HuH-7 (cell line): ENCODE measurements at regions not wholly inside any gene's neighbourhood (a gene's known extent, or its start where the extent isn't known, plus 50 kb on each side); places are given as distances from the start of the nearest gene placed in this dataset.

Experiments used
- DNase-seq: peaks from one replicate; pipeline ENCODE4 v3.0.0; 2011; ENCODE audit warnings: low spot score

DNA sequence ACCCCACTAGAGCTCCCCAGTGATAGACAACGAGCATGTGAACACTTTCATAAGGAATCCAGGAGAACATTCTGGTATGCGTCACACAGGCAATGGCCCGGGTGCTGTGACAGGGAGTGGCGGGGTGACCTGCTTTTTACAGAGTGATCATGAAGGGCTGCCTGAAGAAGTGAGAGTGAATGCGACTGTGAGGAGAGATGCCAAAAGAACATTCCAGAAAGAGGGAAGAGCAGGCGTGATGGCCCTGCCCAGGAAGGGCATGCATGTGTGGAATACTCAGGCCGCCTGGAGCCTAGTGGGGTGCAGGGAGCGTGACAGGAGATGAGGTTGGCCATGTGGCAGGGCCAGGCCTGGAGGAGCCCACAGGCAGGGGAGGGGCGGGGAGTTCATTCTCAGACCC lies 53.8 kb downstream of the FZD10 start:
- no peak for DNase-seq

GRCh38 chr12:130218682-130219081 lies 56.4 kb downstream of the FZD10 start:
- DNase-seq = no peak

DNA sequence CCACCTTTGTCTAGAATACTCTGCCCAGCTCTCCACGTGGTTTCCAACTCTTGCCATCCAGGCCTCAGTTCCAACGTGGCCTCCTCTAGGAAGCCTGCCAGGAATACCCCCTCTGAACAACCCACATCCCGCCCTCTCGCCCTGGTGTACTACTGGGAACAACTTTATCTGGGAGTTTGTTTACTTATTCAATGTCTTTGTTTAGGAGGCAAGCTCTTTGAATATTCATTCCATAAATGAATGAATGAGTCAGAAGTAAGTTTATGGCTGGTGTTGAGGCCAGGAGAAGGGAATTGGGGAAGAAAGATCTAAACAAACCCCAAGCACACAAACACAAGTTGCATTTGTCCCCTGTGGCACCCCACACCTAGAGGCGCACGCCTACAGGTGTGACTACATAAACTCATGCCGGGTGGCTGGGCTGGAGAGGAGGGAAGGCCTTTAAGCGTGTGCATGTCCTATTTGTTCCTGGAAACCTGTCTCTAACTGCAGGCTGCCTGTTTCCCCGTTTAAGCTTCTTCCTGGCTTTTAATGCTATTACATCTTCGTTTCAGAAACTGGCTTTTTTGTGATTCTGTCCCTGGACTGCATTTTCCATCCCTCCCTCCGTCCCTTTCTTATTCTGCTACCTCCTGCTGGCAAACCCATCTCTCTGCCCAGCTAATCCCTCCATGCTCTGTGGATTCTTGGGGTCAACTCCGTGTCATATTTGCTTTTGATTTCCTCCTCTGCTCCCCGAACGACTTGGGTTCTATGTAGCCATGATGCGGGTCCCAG lies 57.9 kb downstream of the FZD10 start:
- no peak for DNase-seq

- no peak for DNase-seq
Observed at GRCh38 chr12:130220706-130221100, 58.4 kb downstream of the FZD10 start.

- no peak for DNase-seq
Observed at GRCh38 chr12:130222519-130223218, 60.4 kb downstream of the FZD10 start.

- DNase-seq = no peak
Observed at GRCh38 chr12:130223767-130224244, 61.5 kb downstream of the FZD10 start.

- no peak for DNase-seq
Observed at GRCh38 chr12:130224613-130225012, 62.3 kb downstream of the FZD10 start.

GRCh38 chr12:130225347-130225746 lies 63.1 kb downstream of the FZD10 start:
- DNase-seq = no peak

DNA sequence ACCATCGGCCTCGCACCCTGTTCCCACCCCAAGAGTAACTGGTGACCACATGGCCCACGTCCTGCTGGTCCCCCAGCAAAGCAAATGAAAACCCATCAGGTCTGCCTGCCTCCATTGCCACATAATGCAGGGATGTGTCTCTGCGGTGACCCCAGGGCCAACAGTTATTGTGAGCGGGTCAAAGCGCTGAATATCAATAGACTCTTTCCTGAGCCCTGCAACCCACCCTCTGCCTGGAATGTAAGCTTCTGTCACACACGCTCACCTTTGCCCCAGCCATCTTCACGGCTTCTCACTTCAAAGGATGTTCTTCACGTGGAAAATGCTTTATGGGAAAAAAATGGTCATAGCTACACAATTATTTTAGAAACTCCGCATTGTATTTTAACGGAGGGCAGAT lies 63.9 kb downstream of the FZD10 start:
- no peak for DNase-seq

- no peak for DNase-seq
Observed at GRCh38 chr12:130226771-130227170, 64.5 kb downstream of the FZD10 start.

GRCh38 chr12:130227641-130228040 lies 65.4 kb downstream of the FZD10 start:
- no peak for DNase-seq

GRCh38 chr12:130236446-130236845 lies 74.2 kb downstream of the FZD10 start:
- no peak for DNase-seq

DNA sequence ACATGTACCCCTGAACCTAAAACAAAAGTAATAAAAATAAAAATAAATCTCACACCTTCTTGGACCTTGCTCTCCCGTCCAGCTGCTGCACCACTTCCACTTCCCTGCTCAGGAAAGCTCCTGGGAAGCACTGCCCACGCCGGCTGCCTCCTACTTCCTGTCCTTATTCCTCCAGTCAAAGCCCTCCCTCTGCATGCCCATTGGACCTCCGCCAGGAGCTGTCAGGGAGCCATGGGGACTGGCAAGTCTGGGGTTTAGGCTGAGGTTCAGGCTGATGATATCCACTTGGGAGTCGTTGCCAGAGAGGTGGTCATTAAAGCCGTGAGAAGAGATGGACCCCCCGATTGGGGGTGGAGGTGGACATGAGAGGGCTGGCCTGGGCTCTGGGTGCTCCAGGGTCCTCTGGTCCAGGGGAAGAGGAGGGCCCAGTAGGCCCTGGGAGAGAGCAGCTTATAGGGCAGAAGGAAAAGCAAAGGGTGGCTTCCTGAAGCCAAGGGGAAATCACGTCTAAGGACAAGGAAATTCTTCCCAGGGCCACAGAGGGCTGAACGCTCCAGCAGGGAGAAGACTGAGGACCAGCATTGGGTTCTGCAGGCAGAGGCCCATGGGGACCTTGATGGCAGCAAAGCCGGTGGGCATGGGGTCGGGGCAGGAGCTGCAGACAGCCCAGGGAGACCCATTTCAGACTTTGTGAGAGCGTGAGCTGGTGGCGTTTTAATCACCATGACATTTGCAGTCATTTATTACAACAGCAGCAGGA lies 78.7 kb downstream of the FZD10 start:
- DNase-seq = no peak

DNA sequence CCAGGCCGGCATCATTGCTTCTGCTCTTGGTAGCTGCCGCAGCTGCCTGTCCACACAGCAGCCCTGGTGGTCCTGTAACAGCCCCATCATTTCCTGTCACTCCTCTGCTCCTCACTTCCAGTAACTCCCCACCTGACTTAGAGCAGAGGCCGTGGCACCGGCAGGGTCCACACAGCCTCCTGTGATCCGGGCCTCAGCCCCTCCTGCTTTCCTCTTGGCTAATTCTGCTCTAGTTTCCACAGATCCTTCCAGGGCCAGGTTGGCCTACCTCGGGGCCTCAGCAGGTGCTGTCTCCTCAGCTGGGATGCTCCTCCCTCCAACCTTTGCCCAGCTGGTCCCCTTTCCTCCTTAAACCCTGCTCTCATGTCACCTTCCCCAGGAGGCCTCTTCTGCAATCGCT lies 80.2 kb downstream of the FZD10 start:
- no peak for DNase-seq

- DNase-seq = no peak
Observed at GRCh38 chr12:130245251-130245650, 83.0 kb downstream of the FZD10 start.

- no peak for DNase-seq
Observed at GRCh38 chr12:130246560-130246959, 84.3 kb downstream of the FZD10 start.

DNA sequence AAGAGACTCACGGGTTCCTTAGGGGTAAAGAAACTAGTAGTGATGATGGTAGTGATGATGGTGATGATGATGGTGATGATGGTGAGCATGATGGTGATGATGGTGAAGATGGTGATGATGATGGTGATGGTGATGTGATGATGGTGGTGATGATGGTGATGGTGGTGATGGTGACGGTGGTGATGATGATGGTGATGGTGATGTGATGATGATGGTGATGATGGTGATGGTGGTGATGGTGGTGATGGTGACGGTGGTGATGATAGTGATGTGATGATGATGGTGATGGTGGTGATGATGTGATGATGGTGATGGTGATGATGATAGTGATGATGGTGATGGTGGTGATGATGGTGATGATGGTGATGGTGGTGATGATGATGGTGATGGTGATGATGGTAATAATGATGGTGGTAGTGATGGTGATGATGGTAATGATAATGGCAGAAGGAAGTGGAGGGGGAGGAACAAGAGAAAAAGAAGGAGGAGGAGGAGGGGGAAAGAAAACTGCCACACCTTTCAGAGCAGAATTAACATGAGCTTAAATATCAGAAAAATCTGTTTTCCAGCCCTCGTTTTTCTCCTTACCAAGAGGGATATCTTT lies 85.5 kb downstream of the FZD10 start:
- no peak for DNase-seq

GRCh38 chr12:130249376-130249775 lies 87.1 kb downstream of the FZD10 start:
- DNase-seq = no peak

DNA sequence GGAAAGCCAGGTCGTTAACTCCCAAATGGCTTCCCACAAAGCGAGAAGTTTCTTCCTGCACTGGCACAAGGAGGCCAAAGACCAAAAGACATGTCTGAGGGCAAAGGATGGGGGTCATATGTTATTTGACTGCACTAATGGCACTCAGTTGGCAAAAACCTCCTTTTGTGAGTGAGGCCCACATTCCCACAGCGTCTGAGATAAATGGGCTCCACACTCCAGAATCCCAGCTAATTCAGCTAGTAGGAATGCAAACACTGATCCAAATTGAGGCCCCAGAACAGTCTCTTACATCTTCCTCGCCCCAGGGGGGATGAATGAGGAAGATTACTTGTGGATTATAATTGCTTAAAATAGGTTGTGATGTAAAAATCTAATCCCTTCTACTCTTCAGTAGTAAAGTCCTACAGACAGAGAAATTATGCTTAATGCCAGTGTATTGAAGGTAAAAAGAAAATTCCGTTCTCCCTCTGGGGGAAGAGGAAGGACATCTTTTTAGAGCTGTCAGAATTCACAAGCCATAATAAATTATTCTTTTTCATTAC lies 86.4 kb upstream of the PIWIL1 start:
- no peak for DNase-seq

GRCh38 chr12:130253866-130254265 lies 83.8 kb upstream of the PIWIL1 start:
- no peak for DNase-seq

DNA sequence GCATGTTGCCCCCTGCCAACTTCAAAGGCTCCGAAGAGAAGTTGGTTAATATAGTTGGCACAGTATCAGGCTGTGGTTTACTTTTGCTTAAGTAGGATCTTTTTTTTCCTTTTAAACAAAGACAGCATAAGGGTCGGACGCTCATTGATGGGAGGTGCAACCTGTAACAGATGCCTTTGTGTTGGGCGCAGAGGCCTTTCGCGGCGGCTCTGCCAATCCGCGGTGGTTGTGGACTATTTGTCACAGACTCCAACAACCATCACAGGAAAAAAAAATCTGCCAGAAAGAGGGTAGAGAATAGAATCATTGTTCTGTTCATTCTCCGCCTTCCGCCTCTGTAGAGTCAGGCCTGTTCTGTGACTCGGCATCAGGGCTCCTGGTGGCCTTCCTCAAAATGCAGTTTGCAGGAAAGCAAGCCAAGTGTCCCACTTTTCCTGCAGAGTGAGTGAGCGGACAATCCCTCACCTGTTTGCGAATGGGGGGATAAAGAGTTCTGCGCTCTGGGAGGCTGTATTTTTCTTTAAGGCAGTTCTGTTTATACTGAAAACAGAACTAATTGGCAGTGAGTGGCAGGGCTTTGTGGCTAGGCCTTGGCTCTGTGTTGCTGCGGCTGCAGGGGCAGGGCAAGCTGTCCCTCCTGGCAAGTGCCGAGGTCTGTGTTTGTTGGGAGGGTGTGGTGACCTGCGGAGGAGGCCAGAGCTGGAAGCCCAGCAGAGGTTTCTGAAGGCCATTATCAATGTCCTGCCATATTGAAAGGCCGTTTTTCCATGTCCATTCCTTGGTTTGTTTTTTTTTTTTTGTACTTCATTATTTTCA lies 83.0 kb upstream of the PIWIL1 start:
- DNase-seq = no peak
